H1 (cell line): ENCODE measurements at regions not wholly inside any gene's neighbourhood (a gene's known extent, or its start where the extent isn't known, plus 50 kb on each side); places are given as distances from the start of the nearest gene placed in this dataset.

Experiments
- CTCF ChIA-PET: fragments of 300-600 bp; sonication (Branson Sonifier 250); formaldehyde crosslinking; loops from one replicate; lab custom pipeline; 2021; ENCODE audit not compliant: partially characterized antibody; lab: Charles Lee
- POLR2A ChIA-PET: fragments of 300-600 bp; sonication (Branson Sonifier 250); formaldehyde crosslinking; loops from one replicate; lab custom pipeline; 2021; ENCODE audit warnings: inconsistent platforms; ENCODE audit not compliant: partially characterized antibody; lab: Charles Lee
- DNase-seq, 2 experiments: peaks; one replicate each; pipeline versions ENCODE4 v3.0.0 to v3.0.0-alpha.2; 2010 to 2022; ENCODE audit warnings: low spot score in 2 of 2, low read depth in 1 of 2, mixed read lengths in 1 of 2
- FAIRE-seq: peaks from 2 replicates; lab custom pipeline; 2011; peaks lifted over from hg19 to GRCh38; lab: Jason Lieb, UNC
- H2AFZ ChIP-seq: 2 replicates; pipeline ENCODE4 v1.8.1; 2012; ENCODE audit warnings: low read length, inconsistent platforms
- H2AK5ac ChIP-seq: 2 replicates; pipeline ENCODE4 v1.6.1; 2013; ENCODE audit warnings: low read depth, low read length
- H2BK120ac ChIP-seq: replicated peaks from 2 replicates; pipeline ENCODE3; 2013; ENCODE audit warnings: low read depth, low read length, inconsistent platforms
- H2BK12ac ChIP-seq: 2 replicates; pipeline ENCODE4 v1.6.1; 2013; ENCODE audit warnings: low read depth, low read length
- H2BK15ac ChIP-seq: 2 replicates; pipeline ENCODE4 v1.6.1; 2013; ENCODE audit warnings: low read length
- H2BK20ac ChIP-seq: 2 replicates; pipeline ENCODE4 v1.6.1; 2013; ENCODE audit warnings: low read length
- H2BK5ac ChIP-seq: 2 replicates; pipeline ENCODE4 v1.6.1; 2013; ENCODE audit warnings: low read depth, low read length
- H3K14ac ChIP-seq: 2 replicates; pipeline ENCODE4 v1.6.1; 2013; ENCODE audit warnings: inconsistent platforms; ENCODE audit not compliant: insufficient read length
- H3K18ac ChIP-seq: 2 replicates; pipeline ENCODE4 v1.6.1; 2013; ENCODE audit warnings: low read length; ENCODE audit errors: extremely low read depth
- H3K23ac ChIP-seq: 2 replicates; pipeline ENCODE4 v1.6.1; 2013; ENCODE audit warnings: inconsistent platforms; ENCODE audit not compliant: insufficient read length
- H3K23me2 ChIP-seq: 2 replicates; pipeline ENCODE4 v1.6.1; 2013; ENCODE audit warnings: low read depth, low read length
- H3K27ac ChIP-seq: 2 replicates; pipeline ENCODE4 v1.6.1; 2011; ENCODE audit warnings: low read depth, low read length, inconsistent platforms
- H3K27me3 ChIP-seq, 4 experiments: replicated peaks in 1 of 4; 1 replicate in 1 of 4; 2 replicates in 3 of 4; pipeline versions ENCODE4 v1.6.1 to v1.8.1; 2011 to 2013; ENCODE audit warnings: low read length in 3 of 4, mild to moderate bottlenecking in 3 of 4, inconsistent platforms in 2 of 4, mixed read lengths in 2 of 4, moderate library complexity in 1 of 4; ENCODE audit not compliant: control insufficient read depth in 3 of 4, insufficient read depth in 3 of 4; ENCODE audit errors: extremely low read depth in 1 of 4
- H3K36me3 ChIP-seq, 4 experiments: 2 replicates each; pipeline versions ENCODE4 v1.6.1 to v1.8.1; 2011 to 2013; ENCODE audit warnings: mild to moderate bottlenecking in 4 of 4, low read length in 3 of 4, moderate library complexity in 2 of 4, control low read depth in 1 of 4, inconsistent platforms in 1 of 4; ENCODE audit not compliant: insufficient read depth in 4 of 4, control insufficient read depth in 2 of 4
- H3K4ac ChIP-seq: replicated peaks from 2 replicates; pipeline ENCODE3; 2013; ENCODE audit warnings: low read length, low read depth, mixed read lengths, inconsistent platforms; ENCODE audit not compliant: insufficient read length
- H3K4me1 ChIP-seq, 4 experiments: replicated peaks in 1 of 4; 1 replicate in 1 of 4; 2 replicates in 3 of 4; pipeline versions ENCODE4 v1.6.1 to v1.8.1; 2011 to 2013; ENCODE audit warnings: low read length in 3 of 4, inconsistent platforms in 2 of 4, mixed read lengths in 1 of 4; ENCODE audit not compliant: insufficient read depth in 4 of 4, control insufficient read depth in 3 of 4
- H3K4me2 ChIP-seq, 2 experiments: 2 replicates each; pipeline versions ENCODE4 v1.6.1 to v1.8.1; 2011 to 2013; ENCODE audit warnings: low read depth in 2 of 2, low read length in 2 of 2, control low read depth in 1 of 2, inconsistent platforms in 1 of 2, mild to moderate bottlenecking in 1 of 2; ENCODE audit not compliant: insufficient read depth in 1 of 2
- H3K4me3 ChIP-seq, 4 experiments: fragments of 200-600, 300-600 bp in 1 of 4; sonication (generic), shearing (Covaris generic), sonication (Bioruptor Twin) in 1 of 4; 2 replicates each; pipeline versions ENCODE4 v1.5.1 to v1.8.1; 2011 to 2016; ENCODE audit warnings: low read length in 4 of 4, low read depth in 3 of 4, control low read depth in 2 of 4, inconsistent platforms in 2 of 4, mild to moderate bottlenecking in 2 of 4, mixed read lengths in 1 of 4, moderate library complexity in 1 of 4; ENCODE audit not compliant: insufficient read depth in 2 of 4; ENCODE audit errors: extremely low read depth in 1 of 4
- H3K56ac ChIP-seq: replicated peaks from 2 replicates; pipeline ENCODE3; 2013; ENCODE audit warnings: low read depth, mild to moderate bottlenecking, mixed read lengths, low read length, inconsistent platforms; ENCODE audit not compliant: insufficient read length
- H3K79me1 ChIP-seq: 2 replicates; pipeline ENCODE4 v1.6.1; 2013; ENCODE audit warnings: low read depth, low read length, control low read depth
- H3K79me2 ChIP-seq, 2 experiments: 2 replicates each; pipeline versions ENCODE4 v1.6.1 to v1.8.1; 2012 to 2013; ENCODE audit warnings: low read length in 2 of 2, mild to moderate bottlenecking in 2 of 2, inconsistent platforms in 1 of 2; ENCODE audit not compliant: insufficient read depth in 2 of 2, control insufficient read depth in 1 of 2
- H3K9ac ChIP-seq, 4 experiments: replicated peaks in 1 of 4; 1 replicate in 1 of 4; 2 replicates in 3 of 4; pipeline versions ENCODE4 v1.6.1 to v1.8.1; 2011 to 2013; ENCODE audit warnings: low read depth in 3 of 4, low read length in 3 of 4, control low read depth in 2 of 4, mild to moderate bottlenecking in 2 of 4, moderate library complexity in 2 of 4, inconsistent platforms in 1 of 4; ENCODE audit errors: extremely low read depth in 1 of 4
- H3K9me3 ChIP-seq, 2 experiments: 2 replicates each; pipeline versions ENCODE4 v1.6.1 to v1.8.1; 2012 to 2013; ENCODE audit warnings: mild to moderate bottlenecking in 2 of 2, moderate library complexity in 2 of 2, control low read depth in 1 of 2, inconsistent platforms in 1 of 2, low read depth in 1 of 2, low read length in 1 of 2, mixed read lengths in 1 of 2; ENCODE audit not compliant: insufficient read depth in 2 of 2
- H4K20me1 ChIP-seq, 2 experiments: replicated peaks in 1 of 2; 2 replicates each; pipeline versions ENCODE3 to v1.8.1; 2011 to 2013; ENCODE audit warnings: inconsistent platforms in 2 of 2, low read length in 2 of 2, mild to moderate bottlenecking in 1 of 2; ENCODE audit not compliant: insufficient read depth in 2 of 2, control insufficient read depth in 1 of 2
- H4K5ac ChIP-seq: 2 replicates; pipeline ENCODE4 v1.6.1; 2013; ENCODE audit warnings: low read length, low read depth, mixed read lengths, inconsistent platforms; ENCODE audit not compliant: insufficient read length
- H4K8ac ChIP-seq: 2 replicates; pipeline ENCODE4 v1.8.0; 2013; ENCODE audit warnings: mild to moderate bottlenecking, moderate library complexity, low read length, inconsistent platforms; ENCODE audit not compliant: insufficient read depth; ENCODE audit errors: extremely low read depth
- H4K91ac ChIP-seq: replicated peaks from 2 replicates; pipeline ENCODE3; 2013; ENCODE audit warnings: low read length, mixed read lengths, inconsistent platforms; ENCODE audit not compliant: insufficient read length
- ATF2 ChIP-seq: IDR thresholded peaks from 2 replicates; pipeline ENCODE4 v1.6.1; 2012; ENCODE audit warnings: low read length, inconsistent platforms
- CTBP2 ChIP-seq: IDR thresholded peaks from 2 replicates; pipeline ENCODE4 v1.7.0; 2011; ENCODE audit warnings: borderline replicate concordance, mild to moderate bottlenecking, moderate library complexity, mixed read lengths, low read length; ENCODE audit not compliant: insufficient read depth, insufficient read length
- E2F6 ChIP-seq: IDR thresholded peaks from 2 replicates; pipeline ENCODE4 v1.6.1; 2012; ENCODE audit warnings: inconsistent platforms
- EGR1 ChIP-seq: IDR thresholded peaks from 2 replicates; pipeline ENCODE4 v1.6.1; 2011; ENCODE audit warnings: low read depth, low read length, borderline replicate concordance
- EP300 ChIP-seq, 2 experiments: IDR thresholded peaks; 1 replicate in 1 of 2; 2 replicates in 1 of 2; pipeline ENCODE4 v1.6.1; 2011 to 2012; ENCODE audit warnings: low read depth in 2 of 2, low read length in 2 of 2, mild to moderate bottlenecking in 2 of 2, borderline replicate concordance in 1 of 2, inconsistent platforms in 1 of 2, moderate library complexity in 1 of 2
- MAFK ChIP-seq: IDR thresholded peaks from 2 replicates; pipeline ENCODE4 v1.6.1; 2012; ENCODE audit warnings: low read depth, mild to moderate bottlenecking, improper control_type of control experiment, low read length
- PHF8 ChIP-seq: fragments of 200-600 bp; sonication (generic); conservative IDR thresholded peaks from 2 replicates; pipeline ENCODE4 v1.7.1; 2012; ENCODE audit warnings: low read depth, mild to moderate bottlenecking, inconsistent platforms, low read length, moderate library complexity
- POLR2A ChIP-seq, 2 experiments: IDR thresholded peaks; 1 replicate in 1 of 2; 2 replicates in 1 of 2; pipeline ENCODE4 v1.6.1; 2011; ENCODE audit warnings: low read depth in 2 of 2, low read length in 2 of 2, mild to moderate bottlenecking in 2 of 2; ENCODE audit errors: control extremely low read depth in 1 of 2
- POLR2AphosphoS5 ChIP-seq: IDR thresholded peaks from 2 replicates; pipeline ENCODE4 v1.6.1; 2011; ENCODE audit warnings: low read depth, low read length
- TCF12 ChIP-seq: IDR thresholded peaks from 2 replicates; pipeline ENCODE4 v1.6.1; 2011; ENCODE audit warnings: low read depth, mild to moderate bottlenecking, low read length
- WGBS, 2 experiments: shearing (Covaris generic) in 1 of 2; methylation state at CpG; one replicate each; pipeline versions ENCODE4 v1.1.6 to v1.1.7; 2013 to 2015; ENCODE audit warnings: low lambda C conversion rate in 2 of 2, mixed read lengths in 2 of 2, inconsistent platforms in 1 of 2, low coverage in 1 of 2, missing lambda C conversion rate in 1 of 2; ENCODE audit not compliant: insufficient replicate concordance in 2 of 2, insufficient coverage in 1 of 2, insufficient read length in 1 of 2; ENCODE audit errors: extremely low coverage in 1 of 2, missing lambda C conversion rate in 1 of 2; 5-methylcytosine and 5-hydroxymethylcytosine counted together

- no peaks in the 10 kb centered on the region for H3K9me3 ChIP-seq
- no peak overlapping the region for H3K9ac ChIP-seq
- H3K14ac ChIP-seq = no peak overlapping the region
- H2BK12ac ChIP-seq = no peak overlapping the region
- no peaks in the 10 kb centered on the region for H3K79me2 ChIP-seq
- POLR2A ChIA-PET = no interaction called here
- no peak overlapping the region for H4K8ac ChIP-seq
- H3K4me2 ChIP-seq = no peak overlapping the region
- no peak overlapping the region for H2BK15ac ChIP-seq
- H3K79me1 ChIP-seq = no peaks in the 10 kb centered on the region
- DNase-seq (no peak), FAIRE-seq (no peak)
- H3K4me3 ChIP-seq = no peak overlapping the region
- no peak overlapping the region for H3K4ac ChIP-seq
- no peak overlapping the region for H2AK5ac ChIP-seq
- CTCF ChIA-PET = interaction anchor here (0.7 kb wide), 1 partner anchor 423 kb away, joined by 3 read pairs; no protein-coding TSS in a partner anchor
- no peak overlapping the region for H3K56ac ChIP-seq
- H3K23ac ChIP-seq = no peak overlapping the region
- 87% methylated on average over 2 of the region's 2 CpGs; no CpG with 5 or more reads in 1 of the 2 experiments for WGBS, 2 experiments
- TF ChIP-seq EGR1 (no peak), PHF8 (no peak), MAFK (no peak), POLR2AphosphoS5 (no peak), E2F6 (no peak), CTBP2 (no peak), POLR2A (IDR thresholded peaks at IDR 0.05; ENCODE audit: control extremely low read depth in 1 of 2, low read depth in 2 of 2, low read length in 2 of 2) (no peak), TCF12 (no peak), EP300 (IDR thresholded peaks at IDR 0.05; ENCODE audit: borderline replicate concordance in 1 of 2, low read depth in 2 of 2, low read length in 2 of 2) (no peak), ATF2 (no peak)
- H2BK5ac ChIP-seq = no peak overlapping the region
- H4K91ac ChIP-seq = no peak overlapping the region
- H4K5ac ChIP-seq = no peak overlapping the region
- H3K27me3 ChIP-seq = no peaks in the 10 kb centered on the region
- no peak overlapping the region for H3K27ac ChIP-seq
- H4K20me1 ChIP-seq = no peaks in the 10 kb centered on the region
- H3K23me2 ChIP-seq = no peaks in the 10 kb centered on the region
- H3K4me1 ChIP-seq = no peaks in the 10 kb centered on the region
- H2BK120ac ChIP-seq = no peak overlapping the region
- no peaks in the 10 kb centered on the region for H3K36me3 ChIP-seq
- H2BK20ac ChIP-seq = no peak overlapping the region
- H2AFZ ChIP-seq = no peak overlapping the region
- no peak overlapping the region for H3K18ac ChIP-seq
These were observed 310.0 kb upstream of the RUNX1 start for GRCh38 chr21:35359076-35359475.
